ENCODE measurements at regions not wholly inside any gene's neighbourhood (a gene's known extent, or its start where the extent isn't known, plus 50 kb on each side); places are given as distances from the start of the nearest gene placed in this dataset.

- Histone ChIP-seq H3K4me3 (ENCODE audit: low read length) (no peak overlapping the region), H3K36me3 (ENCODE audit: insufficient read depth, low read depth, low read length) (no peaks in the 10 kb centered on the region), H3K9me3 (ENCODE audit: insufficient read depth, low read depth, low read length) (no peaks in the 10 kb centered on the region), H3K27me3 (ENCODE audit: insufficient read depth, low read length) (no peaks in the 10 kb centered on the region), H3K27ac (ENCODE audit: low read length) (no peak overlapping the region), H3K4me1 (ENCODE audit: insufficient read depth, low read length) (no peaks in the 10 kb centered on the region), H3K9ac (ENCODE audit: low read depth, low read length) (no peak overlapping the region)
Measured at GRCh38 chr3:21357241-21357640, 393.8 kb downstream of the ZNF385D start.

DNA sequence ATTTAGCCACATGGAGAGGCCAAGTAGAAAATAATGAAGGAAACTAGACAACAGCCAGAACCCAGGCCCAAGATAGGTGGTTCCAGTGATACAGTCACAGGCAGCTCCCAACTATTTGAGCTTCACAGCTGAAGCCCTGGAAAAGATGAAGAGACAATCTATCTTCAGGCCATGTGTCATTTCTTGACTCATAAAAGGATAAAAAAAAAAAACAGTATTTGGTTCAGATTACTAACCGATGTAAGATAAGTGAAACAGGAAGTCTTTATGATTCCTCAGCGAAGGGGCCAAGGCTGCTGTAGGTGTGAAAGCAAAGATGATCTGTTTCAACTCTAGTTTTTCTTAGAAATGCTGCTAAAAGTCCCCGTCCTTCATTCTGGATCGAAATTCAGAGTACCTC, 394.6 kb downstream of the ZNF385D start:
- Histone ChIP-seq H3K9me3 (ENCODE audit: insufficient read depth, low read depth, low read length) (no peaks in the 10 kb centered on the region), H3K36me3 (ENCODE audit: insufficient read depth, low read depth, low read length) (no peaks in the 10 kb centered on the region), H3K9ac (ENCODE audit: low read depth, low read length) (no peak overlapping the region), H3K4me1 (ENCODE audit: insufficient read depth, low read length) (no peaks in the 10 kb centered on the region), H3K27me3 (ENCODE audit: insufficient read depth, low read length) (no peaks in the 10 kb centered on the region), H3K27ac (ENCODE audit: low read length) (no peak overlapping the region), H3K4me3 (ENCODE audit: low read length) (no peak overlapping the region)

GRCh38 chr3:21345382-21345976, 405.5 kb downstream of the ZNF385D start:
- Histone ChIP-seq H3K27ac (ENCODE audit: low read length) (no peak overlapping the region), H3K9ac (ENCODE audit: low read depth, low read length) (no peak overlapping the region), H3K4me1 (ENCODE audit: insufficient read depth, low read length) (no peaks in the 10 kb centered on the region), H3K9me3 (ENCODE audit: insufficient read depth, low read depth, low read length) (no peaks in the 10 kb centered on the region), H3K27me3 (ENCODE audit: insufficient read depth, low read length) (no peaks in the 10 kb centered on the region), H3K36me3 (ENCODE audit: insufficient read depth, low read depth, low read length) (no peaks in the 10 kb centered on the region), H3K4me3 (ENCODE audit: low read length) (no peak overlapping the region)

DNA sequence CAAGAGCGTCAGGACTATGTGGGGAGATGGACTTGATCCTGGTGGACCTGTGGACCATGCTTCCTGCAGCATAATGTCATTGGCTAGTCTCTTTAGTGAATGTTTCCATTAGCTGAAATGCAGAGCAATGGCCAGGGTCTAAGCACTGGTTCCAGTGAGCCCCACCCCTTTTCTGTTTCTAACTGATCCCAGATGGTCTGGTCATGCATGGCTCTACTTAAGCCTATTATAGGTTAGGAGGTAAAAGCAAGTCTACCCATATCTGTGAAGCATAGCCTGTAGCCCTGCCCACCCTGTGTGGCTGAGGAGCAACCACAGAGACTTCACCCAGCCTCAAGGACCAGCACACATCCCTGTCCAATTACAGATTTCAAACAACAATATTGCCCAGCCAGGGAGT, 419.2 kb downstream of the ZNF385D start:
- H3K4me3 ChIP-seq (ENCODE audit: low read length) = no peak overlapping the region
- H3K9me3 ChIP-seq (ENCODE audit: insufficient read depth, low read depth, low read length) = no peaks in the 10 kb centered on the region
- H3K9ac ChIP-seq (ENCODE audit: low read depth, low read length) = no peak overlapping the region
- H3K27ac ChIP-seq (ENCODE audit: low read length) = no peak overlapping the region
- H3K36me3 ChIP-seq (ENCODE audit: insufficient read depth, low read depth, low read length) = no peaks in the 10 kb centered on the region
- H3K27me3 ChIP-seq (ENCODE audit: insufficient read depth, low read length) = no peaks in the 10 kb centered on the region
- H3K4me1 ChIP-seq (ENCODE audit: insufficient read depth, low read length) = no peaks in the 10 kb centered on the region

DNA sequence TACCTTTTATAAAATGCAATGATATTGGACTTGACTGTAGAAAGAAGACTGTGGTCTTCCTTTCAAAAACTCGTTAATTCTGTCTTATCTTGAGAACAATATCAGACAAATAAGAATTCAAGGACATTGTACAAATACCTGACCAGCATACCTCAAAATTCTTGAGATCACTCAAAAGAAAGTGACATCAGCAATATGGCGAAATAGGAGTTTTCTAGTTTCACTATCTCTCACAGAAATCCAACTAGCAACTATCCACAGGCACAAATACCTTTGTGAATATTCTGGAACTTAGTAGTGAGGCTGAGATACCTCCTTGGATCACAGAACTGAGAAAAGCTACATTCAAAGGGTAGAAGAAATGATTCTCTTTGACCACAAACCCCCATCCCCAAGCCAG, 419.7 kb downstream of the ZNF385D start:
- Histone ChIP-seq H3K9me3 (ENCODE audit: insufficient read depth, low read depth, low read length) (no peaks in the 10 kb centered on the region), H3K9ac (ENCODE audit: low read depth, low read length) (no peak overlapping the region), H3K4me1 (ENCODE audit: insufficient read depth, low read length) (no peaks in the 10 kb centered on the region), H3K27me3 (ENCODE audit: insufficient read depth, low read length) (no peaks in the 10 kb centered on the region), H3K4me3 (ENCODE audit: low read length) (no peak overlapping the region), H3K36me3 (ENCODE audit: insufficient read depth, low read depth, low read length) (no peaks in the 10 kb centered on the region), H3K27ac (ENCODE audit: low read length) (no peak overlapping the region)

GRCh38 chr3:21330293-21330692, 420.7 kb downstream of the ZNF385D start:
- Histone ChIP-seq H3K27me3 (ENCODE audit: insufficient read depth, low read length) (no peaks in the 10 kb centered on the region), H3K9me3 (ENCODE audit: insufficient read depth, low read depth, low read length) (no peaks in the 10 kb centered on the region), H3K36me3 (ENCODE audit: insufficient read depth, low read depth, low read length) (no peaks in the 10 kb centered on the region), H3K4me3 (ENCODE audit: low read length) (no peak overlapping the region), H3K4me1 (ENCODE audit: insufficient read depth, low read length) (no peaks in the 10 kb centered on the region), H3K27ac (ENCODE audit: low read length) (no peak overlapping the region), H3K9ac (ENCODE audit: low read depth, low read length) (no peak overlapping the region)

GRCh38 chr3:21328711-21329390, 422.2 kb downstream of the ZNF385D start:
- Histone ChIP-seq H3K4me1 (ENCODE audit: insufficient read depth, low read length) (no peaks in the 10 kb centered on the region), H3K27ac (ENCODE audit: low read length) (no peak overlapping the region), H3K9me3 (ENCODE audit: insufficient read depth, low read depth, low read length) (no peaks in the 10 kb centered on the region), H3K9ac (ENCODE audit: low read depth, low read length) (no peak overlapping the region), H3K36me3 (ENCODE audit: insufficient read depth, low read depth, low read length) (no peaks in the 10 kb centered on the region), H3K4me3 (ENCODE audit: low read length) (no peak overlapping the region), H3K27me3 (ENCODE audit: insufficient read depth, low read length) (no peaks in the 10 kb centered on the region)

GRCh38 chr3:21326704-21327475, 424.1 kb downstream of the ZNF385D start:
- Histone ChIP-seq H3K36me3 (ENCODE audit: insufficient read depth, low read depth, low read length) (no peaks in the 10 kb centered on the region), H3K9ac (ENCODE audit: low read depth, low read length) (no peak overlapping the region), H3K4me1 (ENCODE audit: insufficient read depth, low read length) (no peaks in the 10 kb centered on the region), H3K27me3 (ENCODE audit: insufficient read depth, low read length) (no peaks in the 10 kb centered on the region), H3K27ac (ENCODE audit: low read length) (no peak overlapping the region), H3K4me3 (ENCODE audit: low read length) (no peak overlapping the region), H3K9me3 (ENCODE audit: insufficient read depth, low read depth, low read length) (no peaks in the 10 kb centered on the region)

DNA sequence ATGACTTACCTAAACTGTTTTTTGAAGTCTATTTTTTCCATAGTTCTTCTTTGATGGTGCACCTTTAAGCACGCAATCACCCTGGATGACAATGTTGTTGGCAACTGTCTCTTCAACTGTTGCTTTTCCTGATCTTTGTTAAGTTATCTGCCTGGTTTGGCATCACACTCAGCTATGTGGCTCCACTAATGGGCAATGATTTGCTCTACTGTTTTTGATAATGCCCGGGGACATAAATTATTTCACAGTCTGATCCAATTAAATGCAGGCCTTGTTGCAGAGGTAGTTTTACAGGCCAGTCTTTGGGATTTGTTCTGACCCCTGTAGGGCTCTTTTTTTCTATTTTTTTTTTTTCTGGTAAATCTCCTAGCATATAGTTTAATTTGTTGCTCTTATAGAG, 436.3 kb downstream of the ZNF385D start:
- Histone ChIP-seq H3K27ac (ENCODE audit: low read length) (no peak overlapping the region), H3K27me3 (ENCODE audit: insufficient read depth, low read length) (no peaks in the 10 kb centered on the region), H3K4me3 (ENCODE audit: low read length) (no peak overlapping the region), H3K4me1 (ENCODE audit: insufficient read depth, low read length) (no peaks in the 10 kb centered on the region), H3K9ac (ENCODE audit: low read depth, low read length) (no peak overlapping the region), H3K9me3 (ENCODE audit: insufficient read depth, low read depth, low read length) (no peaks in the 10 kb centered on the region), H3K36me3 (ENCODE audit: insufficient read depth, low read depth, low read length) (no peaks in the 10 kb centered on the region)

DNA sequence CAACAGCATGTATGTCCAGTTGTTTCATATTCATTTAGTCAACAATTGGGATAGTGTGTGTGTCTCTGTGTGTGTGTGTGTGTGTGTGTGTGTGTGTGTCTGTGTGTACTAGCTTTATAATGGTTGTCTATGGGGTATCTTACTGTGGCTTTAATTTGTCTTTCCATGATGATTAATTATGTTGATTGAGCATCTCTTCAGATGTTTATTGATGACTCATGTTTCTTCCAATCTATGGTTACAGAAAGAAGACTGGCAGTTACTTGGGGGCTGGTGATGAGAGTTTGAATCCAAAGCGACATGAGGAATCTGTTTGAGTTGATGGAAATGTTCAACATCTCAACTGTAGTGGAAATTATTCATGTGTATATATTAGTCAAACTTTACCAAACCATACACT, 440.1 kb downstream of the ZNF385D start:
- Histone ChIP-seq H3K36me3 (ENCODE audit: insufficient read depth, low read depth, low read length) (no peaks in the 10 kb centered on the region), H3K27ac (ENCODE audit: low read length) (no peak overlapping the region), H3K27me3 (ENCODE audit: insufficient read depth, low read length) (no peaks in the 10 kb centered on the region), H3K4me1 (ENCODE audit: insufficient read depth, low read length) (no peaks in the 10 kb centered on the region), H3K9me3 (ENCODE audit: insufficient read depth, low read depth, low read length) (no peaks in the 10 kb centered on the region), H3K4me3 (ENCODE audit: low read length) (no peak overlapping the region), H3K9ac (ENCODE audit: low read depth, low read length) (no peak overlapping the region)

GRCh38 chr3:21310161-21310560, 440.8 kb downstream of the ZNF385D start:
- Histone ChIP-seq H3K9ac (ENCODE audit: low read depth, low read length) (no peak overlapping the region), H3K27me3 (ENCODE audit: insufficient read depth, low read length) (no peaks in the 10 kb centered on the region), H3K27ac (ENCODE audit: low read length) (no peak overlapping the region), H3K36me3 (ENCODE audit: insufficient read depth, low read depth, low read length) (no peaks in the 10 kb centered on the region), H3K4me3 (ENCODE audit: low read length) (no peak overlapping the region), H3K4me1 (ENCODE audit: insufficient read depth, low read length) (no peaks in the 10 kb centered on the region), H3K9me3 (ENCODE audit: insufficient read depth, low read depth, low read length) (no peaks in the 10 kb centered on the region)

DNA sequence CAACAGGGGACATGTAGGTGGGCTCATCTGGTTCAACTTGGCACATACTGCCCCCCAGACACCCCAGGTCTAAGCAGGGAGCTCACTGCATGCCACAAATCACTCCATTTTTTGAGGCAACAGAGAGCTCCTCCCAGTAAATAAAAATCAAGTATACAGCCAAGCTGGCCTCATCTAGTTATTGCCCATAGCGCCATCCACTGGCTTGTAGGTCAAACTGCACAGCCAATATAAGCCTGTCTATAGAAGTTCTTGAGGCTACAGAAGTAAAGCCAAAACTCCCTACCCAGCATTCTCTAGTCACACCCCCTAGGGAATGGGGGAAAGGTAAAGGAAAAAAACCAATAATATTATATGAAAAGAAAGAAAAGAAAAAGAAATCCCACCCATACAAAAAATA, 453.7 kb downstream of the ZNF385D start:
- Histone ChIP-seq H3K4me3 (ENCODE audit: low read length) (no peak overlapping the region), H3K4me1 (ENCODE audit: insufficient read depth, low read length) (no peaks in the 10 kb centered on the region), H3K9me3 (ENCODE audit: insufficient read depth, low read depth, low read length) (peaks cover 4% of the 10 kb centered on the region; the same call in 1 of the 2 replicates), H3K27ac (ENCODE audit: low read length) (no peak overlapping the region), H3K9ac (ENCODE audit: low read depth, low read length) (no peak overlapping the region), H3K27me3 (ENCODE audit: insufficient read depth, low read length) (no peaks in the 10 kb centered on the region), H3K36me3 (ENCODE audit: insufficient read depth, low read depth, low read length) (no peaks in the 10 kb centered on the region)

All from iPS-20b (cell line).